ENCODE measurements at regions not wholly inside any gene's neighbourhood (a gene's known extent, or its start where the extent isn't known, plus 50 kb on each side); places are given as distances from the start of the nearest gene placed in this dataset.

GRCh38 chr4:115292320-115293092 lies 179.1 kb upstream of the NDST4 start:
- CTCF ChIA-PET: no interaction called here
- POLR2A ChIA-PET: no interaction called here
- TF ChIP-seq, protein P1, sequence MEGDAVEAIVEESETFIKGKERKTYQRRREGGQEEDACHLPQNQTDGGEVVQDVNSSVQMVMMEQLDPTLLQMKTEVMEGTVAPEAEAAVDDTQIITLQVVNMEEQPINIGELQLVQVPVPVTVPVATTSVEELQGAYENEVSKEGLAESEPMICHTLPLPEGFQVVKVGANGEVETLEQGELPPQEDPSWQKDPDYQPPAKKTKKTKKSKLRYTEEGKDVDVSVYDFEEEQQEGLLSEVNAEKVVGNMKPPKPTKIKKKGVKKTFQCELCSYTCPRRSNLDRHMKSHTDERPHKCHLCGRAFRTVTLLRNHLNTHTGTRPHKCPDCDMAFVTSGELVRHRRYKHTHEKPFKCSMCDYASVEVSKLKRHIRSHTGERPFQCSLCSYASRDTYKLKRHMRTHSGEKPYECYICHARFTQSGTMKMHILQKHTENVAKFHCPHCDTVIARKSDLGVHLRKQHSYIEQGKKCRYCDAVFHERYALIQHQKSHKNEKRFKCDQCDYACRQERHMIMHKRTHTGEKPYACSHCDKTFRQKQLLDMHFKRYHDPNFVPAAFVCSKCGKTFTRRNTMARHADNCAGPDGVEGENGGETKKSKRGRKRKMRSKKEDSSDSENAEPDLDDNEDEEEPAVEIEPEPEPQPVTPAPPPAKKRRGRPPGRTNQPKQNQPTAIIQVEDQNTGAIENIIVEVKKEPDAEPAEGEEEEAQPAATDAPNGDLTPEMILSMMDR (IDR thresholded peaks at IDR 0.05; ENCODE audit: insufficient read depth, low read length, missing control alignments): no peak
- DNase-seq (ENCODE audit: low read depth, low spot score): no peak
- H3K4me3 ChIP-seq (ENCODE audit: low read depth, low read length): no peak overlapping the region

GRCh38 chr4:115287426-115287825 lies 174.0 kb upstream of the NDST4 start:
- DNase-seq (ENCODE audit: low read depth, low spot score): no peak
- ChIA-PET CTCF (no interaction called here), POLR2A (no interaction called here)
- TF ChIP-seq, protein P1 (IDR thresholded peaks at IDR 0.05; ENCODE audit: insufficient read depth, low read length, missing control alignments): no peak
- no peak overlapping the region for H3K4me3 ChIP-seq (ENCODE audit: low read depth, low read length)

- ChIA-PET POLR2A (no interaction called here), CTCF (no interaction called here)
- no peak for DNase-seq (ENCODE audit: low read depth, low spot score)
- H3K4me3 ChIP-seq (ENCODE audit: low read depth, low read length): no peak overlapping the region
- TF ChIP-seq, protein P1 (IDR thresholded peaks at IDR 0.05; ENCODE audit: insufficient read depth, low read length, missing control alignments): no peak
These were observed 165.9 kb upstream of the NDST4 start for GRCh38 chr4:115279330-115279729.

GRCh38 chr4:115278830-115279229 lies 165.4 kb upstream of the NDST4 start:
- DNase-seq (ENCODE audit: low read depth, low spot score): no peak
- no peak overlapping the region for H3K4me3 ChIP-seq (ENCODE audit: low read depth, low read length)
- TF ChIP-seq, protein P1 (IDR thresholded peaks at IDR 0.05; ENCODE audit: insufficient read depth, low read length, missing control alignments): no peak
- POLR2A ChIA-PET: no interaction called here
- CTCF ChIA-PET: no interaction called here

- POLR2A ChIA-PET: no interaction called here
- CTCF ChIA-PET: no interaction called here
- no peak for DNase-seq (ENCODE audit: low read depth, low spot score)
These were observed 162.2 kb upstream of the NDST4 start for GRCh38 chr4:115275615-115276014.

DNA sequence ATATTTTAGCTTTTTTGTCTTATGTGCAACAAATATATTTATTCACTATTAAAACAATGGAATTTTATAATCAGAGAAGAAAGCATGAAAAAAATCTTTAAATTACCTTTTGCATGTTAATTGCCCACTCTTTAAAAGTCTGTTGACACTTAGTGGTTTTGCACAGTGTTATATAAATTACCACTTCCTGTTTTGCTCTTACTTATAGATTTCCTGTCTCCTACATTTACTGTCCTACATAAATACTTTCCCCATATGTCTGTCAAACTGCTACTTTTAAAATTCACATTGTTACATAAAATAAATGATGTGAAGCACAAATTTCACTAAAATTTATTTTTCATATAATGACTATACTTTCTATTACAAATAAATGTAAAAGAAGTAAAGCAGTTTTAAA lies 161.1 kb upstream of the NDST4 start:
- TF ChIP-seq, protein P1 (IDR thresholded peaks at IDR 0.05; ENCODE audit: insufficient read depth, low read length, missing control alignments): no peak
- CTCF ChIA-PET: no interaction called here
- POLR2A ChIA-PET: no interaction called here
- DNase-seq (ENCODE audit: low read depth, low spot score): no peak
- H3K4me3 ChIP-seq (ENCODE audit: low read depth, low read length): no peak overlapping the region

More at GRCh38 chr4:115275615-115276014, 162.2 kb upstream of the NDST4 start:
- TF ChIP-seq, protein P1 (IDR thresholded peaks at IDR 0.05; ENCODE audit: insufficient read depth, low read length, missing control alignments): no peak
- H3K4me3 ChIP-seq (ENCODE audit: low read depth, low read length): no peak overlapping the region

All from AG04449 (cell line).